T-helper 2 cell treated with Interferon-gamma antibody and Interleukin-4, amounts not matched to agents 5 μg/mL and 100 μg/mL, for 36 hours (primary cell): ENCODE measurements at regions not wholly inside any gene's neighbourhood (a gene's known extent, or its start where the extent isn't known, plus 50 kb on each side); places are given as distances from the start of the nearest gene placed in this dataset.

ENCODE experiments used
- DNase-seq: peaks from one replicate; pipeline ENCODE4 v3.0.0; 2021; ENCODE audit warnings: low spot score
- H3K27ac Mint-ChIP-seq: one replicate; pipeline ENCODE4 v1.8.0; 2021; ENCODE audit warnings: mild to moderate bottlenecking, mixed read lengths
- H3K27me3 Mint-ChIP-seq: one replicate; pipeline ENCODE4 v1.8.0; 2021; ENCODE audit warnings: low read depth, mixed read lengths
- H3K36me3 Mint-ChIP-seq: one replicate; pipeline ENCODE4 v1.8.0; 2021; ENCODE audit warnings: low read depth, mixed read lengths
- H3K4me1 Mint-ChIP-seq: one replicate; pipeline ENCODE4 v1.8.0; 2021; ENCODE audit warnings: low read depth, mixed read lengths
- H3K4me3 Mint-ChIP-seq: one replicate; pipeline ENCODE4 v1.8.0; 2022; ENCODE audit warnings: mild to moderate bottlenecking, moderate library complexity, mixed read lengths
- H3K9me3 Mint-ChIP-seq: one replicate; pipeline ENCODE4 v1.8.0; 2021; ENCODE audit warnings: mixed read lengths

DNA sequence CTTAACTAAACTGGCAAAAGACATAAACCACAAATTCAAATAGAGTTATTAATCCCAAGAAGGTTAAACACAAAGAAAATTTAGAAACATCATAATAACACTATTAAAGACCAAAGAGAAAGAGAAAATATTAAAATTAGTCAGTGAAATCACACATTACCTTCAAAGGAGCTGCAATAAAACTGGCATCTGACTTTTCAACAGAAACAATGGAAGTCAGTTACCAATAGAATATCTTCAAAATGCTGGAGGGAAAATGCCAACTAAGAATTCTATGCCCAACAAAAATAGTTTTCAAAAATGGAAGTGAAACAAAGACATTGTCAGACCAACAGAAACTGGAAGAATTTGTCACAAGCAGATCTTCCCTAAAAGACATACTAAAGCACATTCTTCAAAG, 68.7 kb upstream of the RNF7 start:
- peaks cover 18% of the 10 kb centered on the region for H3K27me3 Mint-ChIP-seq

GRCh38 chr3:141677701-141678100, 60.4 kb upstream of the RNF7 start:
- Mint-ChIP-seq H3K36me3 (no peaks in the 10 kb centered on the region), H3K4me1 (peaks cover 11% of the 10 kb centered on the region), H3K9me3 (no peaks in the 10 kb centered on the region), H3K27me3 (peaks cover 19% of the 10 kb centered on the region), H3K4me3 (no peak overlapping the region), H3K27ac (no peak overlapping the region)
- DNase-seq = no peak

More for the DNA sequence above, 68.7 kb upstream of the RNF7 start:
- DNase-seq = no peak
- Mint-ChIP-seq H3K36me3 (no peaks in the 10 kb centered on the region), H3K4me1 (no peaks in the 10 kb centered on the region), H3K27ac (no peak overlapping the region), H3K9me3 (peaks cover 13% of the 10 kb centered on the region), H3K4me3 (no peak overlapping the region)

DNA sequence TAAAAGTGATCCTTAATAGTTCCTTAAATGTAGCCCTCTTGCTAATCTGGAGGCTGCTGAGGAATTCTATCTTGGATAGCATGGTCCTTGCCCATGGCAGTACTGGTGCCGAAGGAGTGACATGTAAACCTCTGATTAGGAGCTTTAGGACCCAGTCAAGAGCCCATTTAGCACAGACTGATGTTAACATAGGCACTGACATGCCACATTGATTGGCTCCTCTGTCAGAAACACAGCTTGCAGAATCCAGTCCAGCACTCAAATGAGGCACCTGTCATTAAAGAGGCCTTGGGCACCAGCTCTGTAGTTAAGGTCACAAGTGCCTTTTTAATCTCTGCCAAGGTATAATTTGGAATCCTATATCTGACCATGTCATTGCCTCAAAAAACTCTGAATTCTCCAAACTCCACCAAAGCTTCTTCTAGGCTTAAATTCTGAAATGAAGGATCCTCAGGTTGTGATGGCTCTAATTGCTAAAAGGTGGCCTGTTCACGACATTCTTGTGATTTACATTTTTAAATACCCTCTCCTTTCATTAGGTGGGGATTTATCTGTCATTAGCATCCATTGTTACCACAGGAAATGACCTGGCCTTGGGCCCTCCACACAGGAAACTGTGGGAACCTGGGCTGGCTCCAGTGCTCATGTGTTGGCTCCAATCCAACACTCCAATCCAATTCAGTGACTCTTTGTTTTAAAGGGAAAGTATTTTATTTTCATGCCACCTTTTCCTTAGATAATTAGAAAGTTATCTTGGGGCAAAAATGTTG, 57.3 kb upstream of the RNF7 start:
- H3K27me3 Mint-ChIP-seq = peaks cover 6% of the 10 kb centered on the region
- H3K27ac Mint-ChIP-seq = no peak overlapping the region
- no peak overlapping the region for H3K4me3 Mint-ChIP-seq
- no peaks in the 10 kb centered on the region for H3K9me3 Mint-ChIP-seq
- DNase-seq = no peak
- H3K36me3 Mint-ChIP-seq = no peaks in the 10 kb centered on the region
- H3K4me1 Mint-ChIP-seq = peaks cover 11% of the 10 kb centered on the region

- Mint-ChIP-seq H3K4me1 (peaks cover 14% of the 10 kb centered on the region), H3K36me3 (no peaks in the 10 kb centered on the region), H3K27me3 (peaks cover 6% of the 10 kb centered on the region), H3K4me3 (no peak overlapping the region), H3K9me3 (no peaks in the 10 kb centered on the region), H3K27ac (no peak overlapping the region)
- DNase-seq = no peak
Observed at GRCh38 chr3:141681390-141681780, 56.7 kb upstream of the RNF7 start.

GRCh38 chr3:141682007-141682406, 56.1 kb upstream of the RNF7 start:
- no peaks in the 10 kb centered on the region for H3K9me3 Mint-ChIP-seq
- no peaks in the 10 kb centered on the region for H3K36me3 Mint-ChIP-seq
- DNase-seq = no peak
- no peak overlapping the region for H3K27ac Mint-ChIP-seq
- peaks cover 19% of the 10 kb centered on the region for H3K4me1 Mint-ChIP-seq
- H3K27me3 Mint-ChIP-seq = peaks cover 5% of the 10 kb centered on the region
- no peak overlapping the region for H3K4me3 Mint-ChIP-seq

GRCh38 chr3:141682921-141683320, 55.2 kb upstream of the RNF7 start:
- H3K4me3 Mint-ChIP-seq = no peak overlapping the region
- no peak overlapping the region for H3K27ac Mint-ChIP-seq
- H3K27me3 Mint-ChIP-seq = peaks cover 5% of the 10 kb centered on the region
- H3K9me3 Mint-ChIP-seq = no peaks in the 10 kb centered on the region
- no peak for DNase-seq
- no peaks in the 10 kb centered on the region for H3K36me3 Mint-ChIP-seq
- peaks cover 19% of the 10 kb centered on the region for H3K4me1 Mint-ChIP-seq

- Mint-ChIP-seq H3K27ac (no peak overlapping the region), H3K27me3 (peaks cover 5% of the 10 kb centered on the region), H3K4me3 (no peak overlapping the region), H3K36me3 (no peaks in the 10 kb centered on the region), H3K9me3 (no peaks in the 10 kb centered on the region), H3K4me1 (peaks cover 19% of the 10 kb centered on the region)
- DNase-seq = no peak
Observed at GRCh38 chr3:141684758-141685157, 53.3 kb upstream of the RNF7 start.

DNA sequence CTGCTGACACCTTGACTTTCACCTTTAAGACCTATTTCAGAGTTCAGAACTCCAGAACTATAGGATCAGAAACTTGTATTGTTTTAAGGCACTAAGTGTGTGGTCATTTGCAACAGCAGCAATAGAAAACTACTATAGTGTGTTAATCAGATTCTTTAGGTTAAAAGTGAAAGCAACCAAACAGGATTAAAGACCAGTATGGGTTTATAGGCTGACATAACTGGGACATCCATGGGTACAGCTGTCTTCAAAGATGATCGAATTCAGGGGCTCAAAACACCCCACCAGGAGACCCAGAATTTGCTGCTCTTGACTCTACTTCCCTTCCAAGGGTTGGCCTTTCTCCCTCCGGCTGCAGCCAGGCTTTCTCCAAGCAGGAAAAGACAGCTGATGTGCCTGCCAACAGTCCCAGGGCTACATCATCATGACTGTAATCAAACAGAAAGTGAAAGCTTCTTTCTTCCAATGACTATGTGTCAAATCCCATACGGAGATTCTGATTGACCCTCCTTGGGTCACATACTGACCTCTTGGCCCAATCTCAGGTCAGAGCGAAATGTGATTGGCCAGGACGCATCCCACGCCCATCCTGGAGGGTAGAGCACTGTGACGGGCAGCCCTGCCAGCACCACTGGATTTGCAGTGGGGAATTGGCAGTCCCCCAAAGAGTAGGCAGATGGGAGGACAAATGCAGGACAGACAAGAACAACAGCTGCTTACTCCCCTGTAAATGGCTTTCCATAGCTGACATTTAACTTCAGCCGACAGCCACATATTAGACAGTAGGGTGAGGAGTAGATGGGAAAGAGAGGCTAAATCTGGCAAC, 51.4 kb upstream of the RNF7 start:
- Mint-ChIP-seq H3K27ac (peak overlapping the region; percentile 76), H3K36me3 (no peaks in the 10 kb centered on the region), H3K4me3 (peak overlapping the region; percentile 77), H3K9me3 (no peaks in the 10 kb centered on the region), H3K4me1 (peaks cover 12% of the 10 kb centered on the region), H3K27me3 (peaks cover 5% of the 10 kb centered on the region)
- DNase-seq = no peak
